B cell (primary cell): ENCODE measurements at regions not wholly inside any gene's neighbourhood (a gene's known extent, or its start where the extent isn't known, plus 50 kb on each side); places are given as distances from the start of the nearest gene placed in this dataset.

Experiments used
- ATAC-seq: fragments of 200-7000 bp; cut with Tn5 transposase; one replicate; pipeline ENCODE4 v1.10.0; 2021; ENCODE audit warnings: low read depth, mild to moderate bottlenecking, moderate number of reproducible peaks, moderate library complexity
- CTCF ChIA-PET: fragments of 350-600 bp; sonication (Branson Sonifier 250); formaldehyde crosslinking; loops from one replicate; lab custom pipeline; 2021; ENCODE audit warnings: antibody characterized with exemption, inconsistent platforms; lab: Charles Lee
- POLR2A ChIA-PET: fragments of 350-600 bp; sonication (Branson Sonifier 250); formaldehyde crosslinking; loops from one replicate; lab custom pipeline; 2021; ENCODE audit warnings: antibody characterized with exemption; lab: Charles Lee
- DNase-seq: peaks from one replicate; pipeline ENCODE4 v3.0.0; 2013
- H2AFZ ChIP-seq: 2 replicates; pipeline ENCODE4 v1.6.1; 2012; ENCODE audit warnings: mild to moderate bottlenecking, low read depth, low read length; ENCODE audit not compliant: insufficient read depth, poor library complexity, severe bottlenecking
- H3K27ac ChIP-seq, 2 donors: 1 replicate in 1 of 2; 2 replicates in 1 of 2; pipeline ENCODE4 v1.5.1; 2012 to 2013; ENCODE audit warnings: low read length in 2 of 2, mild to moderate bottlenecking in 2 of 2, moderate library complexity in 1 of 2
- H3K27me3 ChIP-seq, 4 experiments: fragments of 200-600 bp in 1 of 4; sonication (generic) in 1 of 4; replicated peaks in 1 of 4; 1 replicate in 2 of 4; 2 replicates in 2 of 4; pipeline versions ENCODE4 v1.6.1 to v1.7.0; 2013 to 2016; ENCODE audit warnings: low read length in 3 of 4, mild to moderate bottlenecking in 2 of 4, mixed read lengths in 1 of 4, moderate library complexity in 1 of 4; ENCODE audit not compliant: insufficient read depth in 4 of 4, control insufficient read depth in 3 of 4; ENCODE audit errors: control extremely low read depth in 1 of 4
- H3K36me3 ChIP-seq, 2 experiments: replicated peaks in 1 of 2; 1 replicate in 1 of 2; 2 replicates in 1 of 2; pipeline versions ENCODE4 v1.6.1 to v1.7.1; 2013; ENCODE audit warnings: low read length in 1 of 2; ENCODE audit not compliant: insufficient read depth in 2 of 2, control insufficient read depth in 1 of 2; ENCODE audit errors: control extremely low read depth in 1 of 2, extremely low read depth in 1 of 2
- H3K4me1 ChIP-seq, 2 donors: fragments of 200-600 bp in 1 of 2; sonication (generic) in 1 of 2; 1 replicate in 1 of 2; 2 replicates in 1 of 2; pipeline versions ENCODE4 v1.5.1 to v1.6.1; 2013 to 2017; ENCODE audit warnings: low read length in 2 of 2; ENCODE audit not compliant: control insufficient read depth in 2 of 2, insufficient read depth in 2 of 2
- H3K4me2 ChIP-seq: replicated peaks from 2 replicates; pipeline ENCODE3; 2012; ENCODE audit warnings: mild to moderate bottlenecking, low read depth, low read length; ENCODE audit not compliant: poor library complexity, severe bottlenecking
- H3K4me3 ChIP-seq, 5 experiments: fragments of 200-600 bp in 1 of 5; sonication (generic) in 1 of 5; 1 replicate in 3 of 5; 2 replicates in 2 of 5; pipeline versions ENCODE4 v1.5.1 to v1.7.0; 2011 to 2016; ENCODE audit warnings: low read length in 4 of 5, mild to moderate bottlenecking in 4 of 5, low read depth in 2 of 5, control low read depth in 1 of 5, moderate library complexity in 1 of 5; ENCODE audit not compliant: insufficient read depth in 1 of 5; ENCODE audit errors: control extremely low read depth in 1 of 5, extremely low read depth in 1 of 5
- H3K79me2 ChIP-seq: fragments of 200-600 bp; sonication (generic); one replicate; pipeline ENCODE4 v1.6.0; 2016; ENCODE audit warnings: low read length; ENCODE audit not compliant: control insufficient read depth, insufficient read depth
- H3K9ac ChIP-seq: fragments of 200-600 bp; sonication (generic); 2 replicates; pipeline ENCODE4 v1.6.1; 2017; ENCODE audit warnings: mild to moderate bottlenecking, low read length, moderate library complexity
- H3K9me3 ChIP-seq, 3 donors: one replicate each; pipeline versions ENCODE4 v1.6.1 to v1.7.1; 2013; ENCODE audit warnings: low read length in 2 of 3; ENCODE audit not compliant: control insufficient read depth in 2 of 3, insufficient read depth in 1 of 3; ENCODE audit errors: control extremely low read depth in 1 of 3
- H4K20me1 ChIP-seq: 2 replicates; pipeline ENCODE4 v1.6.0; 2012; ENCODE audit warnings: mild to moderate bottlenecking, low read length; ENCODE audit not compliant: insufficient read depth, control insufficient read depth, poor library complexity, severe bottlenecking
- H3K27ac Mint-ChIP-seq: one replicate; pipeline ENCODE4 v1.8.0; 2021; ENCODE audit warnings: mixed read lengths
- H3K27me3 Mint-ChIP-seq: one replicate; pipeline ENCODE4 v1.8.0; 2021; ENCODE audit warnings: mixed read lengths
- H3K4me1 Mint-ChIP-seq: one replicate; pipeline ENCODE4 v1.8.0; 2021; ENCODE audit warnings: mixed read lengths
- H3K4me3 Mint-ChIP-seq: one replicate; pipeline ENCODE4 v1.8.0; 2021; ENCODE audit warnings: mixed read lengths
- H3K9me3 Mint-ChIP-seq: one replicate; pipeline ENCODE4 v1.8.0; 2022; ENCODE audit warnings: mixed read lengths; ENCODE audit not compliant: insufficient read depth
- EZH2 ChIP-seq: IDR thresholded peaks from 2 replicates; pipeline ENCODE4 v1.6.1; 2012; ENCODE audit warnings: borderline replicate concordance, low read depth, mild to moderate bottlenecking, moderate library complexity, low read length; ENCODE audit not compliant: insufficient read depth, poor library complexity, severe bottlenecking
- WGBS: methylation state at CpG from one replicate; pipeline ENCODE4 v1.1.5; 2013; ENCODE audit warnings: missing lambda C conversion rate; ENCODE audit not compliant: insufficient coverage; 5-methylcytosine and 5-hydroxymethylcytosine counted together
- intact Hi-C: fragments of 100-400 bp; cut with micrococcal nuclease; formaldehyde crosslinking; loops from one replicate; pipeline ENCODE4 v1.10.0; 2022
- TF ChIP-seq, protein P1 (sequence below): fragments of 200-600 bp; IDR thresholded peaks from one replicate; pipeline ENCODE4 v1.8.0; 2022; ENCODE audit warnings: antibody characterized with exemption, mild to moderate bottlenecking

DNA sequence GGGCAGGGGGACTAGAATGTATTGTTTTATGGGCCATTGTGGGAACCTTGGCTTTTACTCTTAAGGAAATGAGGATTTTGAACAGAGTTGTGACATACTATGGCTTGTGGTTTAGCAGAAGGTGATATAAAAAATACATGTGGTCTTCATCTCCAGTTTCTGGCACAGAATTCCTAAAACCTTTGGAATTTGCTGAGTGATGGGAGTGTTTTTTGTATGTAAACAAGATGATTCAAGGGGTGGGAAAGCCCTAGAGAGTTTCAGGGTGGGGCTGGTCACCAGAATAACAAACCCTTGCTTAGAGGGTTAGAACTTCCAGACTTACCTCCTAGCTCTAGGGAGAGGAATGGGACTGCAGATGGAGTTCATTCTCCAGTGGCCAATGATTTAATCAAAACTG, 316.1 kb downstream of the PHKB start:
- Histone ChIP-seq H2AFZ (no peak overlapping the region), H3K9ac (no peak overlapping the region), H3K4me3 (no peak overlapping the region), H4K20me1 (no peaks in the 10 kb centered on the region), H3K27me3 (no peaks in the 10 kb centered on the region), H3K79me2 (no peaks in the 10 kb centered on the region), H3K4me2 (no peak overlapping the region), H3K9me3 (peaks cover 0 to 3% (median 0%) of the 10 kb centered on the region in 3 donors), H3K4me1 (peaks cover 0 to 9% of the 10 kb centered on the region in 2 donors), H3K36me3 (no peaks in the 10 kb centered on the region), H3K27ac (no peak overlapping the region)
- Mint-ChIP-seq H3K4me1 (peaks cover 14% of the 10 kb centered on the region), H3K4me3 (no peak overlapping the region), H3K27ac (no peak overlapping the region), H3K9me3 (no peaks in the 10 kb centered on the region), H3K27me3 (peaks cover 9% of the 10 kb centered on the region)
- ChIA-PET CTCF (no interaction called here), POLR2A (no interaction called here)
- intact Hi-C loops: no loop called here
- ATAC-seq (no peak), DNase-seq (no peak)
- TF ChIP-seq, protein P1, sequence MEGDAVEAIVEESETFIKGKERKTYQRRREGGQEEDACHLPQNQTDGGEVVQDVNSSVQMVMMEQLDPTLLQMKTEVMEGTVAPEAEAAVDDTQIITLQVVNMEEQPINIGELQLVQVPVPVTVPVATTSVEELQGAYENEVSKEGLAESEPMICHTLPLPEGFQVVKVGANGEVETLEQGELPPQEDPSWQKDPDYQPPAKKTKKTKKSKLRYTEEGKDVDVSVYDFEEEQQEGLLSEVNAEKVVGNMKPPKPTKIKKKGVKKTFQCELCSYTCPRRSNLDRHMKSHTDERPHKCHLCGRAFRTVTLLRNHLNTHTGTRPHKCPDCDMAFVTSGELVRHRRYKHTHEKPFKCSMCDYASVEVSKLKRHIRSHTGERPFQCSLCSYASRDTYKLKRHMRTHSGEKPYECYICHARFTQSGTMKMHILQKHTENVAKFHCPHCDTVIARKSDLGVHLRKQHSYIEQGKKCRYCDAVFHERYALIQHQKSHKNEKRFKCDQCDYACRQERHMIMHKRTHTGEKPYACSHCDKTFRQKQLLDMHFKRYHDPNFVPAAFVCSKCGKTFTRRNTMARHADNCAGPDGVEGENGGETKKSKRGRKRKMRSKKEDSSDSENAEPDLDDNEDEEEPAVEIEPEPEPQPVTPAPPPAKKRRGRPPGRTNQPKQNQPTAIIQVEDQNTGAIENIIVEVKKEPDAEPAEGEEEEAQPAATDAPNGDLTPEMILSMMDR: no peak
- no peak for TF ChIP-seq EZH2

DNA sequence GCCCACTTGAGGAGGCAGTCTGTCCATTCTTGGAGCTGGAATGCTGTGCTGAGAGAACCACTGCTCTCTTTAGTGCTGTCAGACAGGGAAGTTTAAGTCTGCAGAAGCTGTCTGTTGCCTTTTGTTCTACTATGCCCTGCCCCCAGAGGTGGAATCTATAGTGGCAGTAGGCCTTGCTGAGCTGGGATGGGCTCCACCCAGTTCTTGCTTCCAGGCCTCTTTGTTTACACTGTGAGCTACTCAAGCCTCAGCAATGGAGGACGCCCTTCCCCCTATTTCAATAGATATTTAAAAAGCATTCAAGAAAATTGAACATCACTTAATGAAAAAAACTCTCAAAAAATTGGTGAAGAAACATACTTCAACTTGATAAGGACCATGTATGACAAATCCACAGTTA, 313.5 kb downstream of the PHKB start:
- no peak overlapping the region for H3K27ac Mint-ChIP-seq
- TF ChIP-seq, protein P1: no peak
- TF ChIP-seq EZH2: no peak
- H3K27ac ChIP-seq: no peak overlapping the region
- H4K20me1 ChIP-seq: no peaks in the 10 kb centered on the region
- peaks cover 12% of the 10 kb centered on the region for H3K27me3 Mint-ChIP-seq
- WGBS: no CpG with 5 or more reads among the region's 1 CpG
- no peaks in the 10 kb centered on the region for H3K79me2 ChIP-seq
- no peak overlapping the region for H3K4me3 Mint-ChIP-seq
- no peak overlapping the region for H3K4me2 ChIP-seq
- H3K4me1 Mint-ChIP-seq: peaks cover 11% of the 10 kb centered on the region
- H3K27me3 ChIP-seq: no peaks in the 10 kb centered on the region
- no peak overlapping the region for H2AFZ ChIP-seq
- CTCF ChIA-PET: no interaction called here
- H3K4me3 ChIP-seq: no peak overlapping the region
- H3K4me1 ChIP-seq: peaks cover 0 to 8% of the 10 kb centered on the region in 2 donors
- POLR2A ChIA-PET: no interaction called here
- intact Hi-C loops: no loop called here
- H3K9me3 Mint-ChIP-seq: no peaks in the 10 kb centered on the region
- peaks cover 0 to 3% (median 0%) of the 10 kb centered on the region in 3 donors for H3K9me3 ChIP-seq
- DNase-seq (no peak), ATAC-seq (no peak)
- H3K9ac ChIP-seq: no peak overlapping the region
- H3K36me3 ChIP-seq: no peaks in the 10 kb centered on the region
